Fibroblast of the aortic adventitia (primary cell): ENCODE measurements at regions not wholly inside any gene's neighbourhood (a gene's known extent, or its start where the extent isn't known, plus 50 kb on each side); places are given as distances from the start of the nearest gene placed in this dataset.
A peak's percentile ranks its signal among the peaks of the same experiment; 100 is the strongest.

ENCODE experiments used
- DNase-seq: peaks from one replicate; pipeline ENCODE4 v3.0.0-alpha.2; 2010; ENCODE audit warnings: low read depth
- H3K4me3 ChIP-seq: 2 replicates; pipeline ENCODE4 v1.5.1; 2011; ENCODE audit warnings: low read depth, mild to moderate bottlenecking, control low read depth, low read length, moderate library complexity
- TF ChIP-seq, protein P1 (sequence below): IDR thresholded peaks from 2 replicates; pipeline ENCODE4 v1.5.1; 2011; ENCODE audit warnings: mild to moderate bottlenecking, low read length, control low read depth, inconsistent platforms; ENCODE audit not compliant: insufficient read depth

DNA sequence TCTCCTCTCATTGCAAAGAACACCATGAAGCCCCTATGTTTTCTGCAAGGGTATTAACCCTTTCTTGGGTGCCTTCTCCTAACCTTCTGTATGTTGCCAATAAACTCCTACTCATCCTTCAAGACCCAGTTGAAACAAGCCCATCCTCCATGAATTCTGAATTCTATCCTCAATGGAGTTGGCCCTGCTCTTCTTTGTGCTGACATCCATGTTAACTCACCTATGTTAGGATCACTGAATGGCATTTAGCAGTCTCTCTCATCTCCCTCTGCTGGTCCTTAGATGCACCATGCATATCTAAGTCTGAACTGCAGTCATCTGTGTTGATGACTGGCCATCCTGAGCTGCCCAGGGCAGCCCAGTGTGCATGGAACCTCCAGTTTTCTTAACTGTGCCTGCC lies 129.8 kb downstream of the BUB3 start:
- DNase-seq: no peak
- no peak overlapping the region for H3K4me3 ChIP-seq
- TF ChIP-seq, protein P1, sequence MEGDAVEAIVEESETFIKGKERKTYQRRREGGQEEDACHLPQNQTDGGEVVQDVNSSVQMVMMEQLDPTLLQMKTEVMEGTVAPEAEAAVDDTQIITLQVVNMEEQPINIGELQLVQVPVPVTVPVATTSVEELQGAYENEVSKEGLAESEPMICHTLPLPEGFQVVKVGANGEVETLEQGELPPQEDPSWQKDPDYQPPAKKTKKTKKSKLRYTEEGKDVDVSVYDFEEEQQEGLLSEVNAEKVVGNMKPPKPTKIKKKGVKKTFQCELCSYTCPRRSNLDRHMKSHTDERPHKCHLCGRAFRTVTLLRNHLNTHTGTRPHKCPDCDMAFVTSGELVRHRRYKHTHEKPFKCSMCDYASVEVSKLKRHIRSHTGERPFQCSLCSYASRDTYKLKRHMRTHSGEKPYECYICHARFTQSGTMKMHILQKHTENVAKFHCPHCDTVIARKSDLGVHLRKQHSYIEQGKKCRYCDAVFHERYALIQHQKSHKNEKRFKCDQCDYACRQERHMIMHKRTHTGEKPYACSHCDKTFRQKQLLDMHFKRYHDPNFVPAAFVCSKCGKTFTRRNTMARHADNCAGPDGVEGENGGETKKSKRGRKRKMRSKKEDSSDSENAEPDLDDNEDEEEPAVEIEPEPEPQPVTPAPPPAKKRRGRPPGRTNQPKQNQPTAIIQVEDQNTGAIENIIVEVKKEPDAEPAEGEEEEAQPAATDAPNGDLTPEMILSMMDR: no peak

DNA sequence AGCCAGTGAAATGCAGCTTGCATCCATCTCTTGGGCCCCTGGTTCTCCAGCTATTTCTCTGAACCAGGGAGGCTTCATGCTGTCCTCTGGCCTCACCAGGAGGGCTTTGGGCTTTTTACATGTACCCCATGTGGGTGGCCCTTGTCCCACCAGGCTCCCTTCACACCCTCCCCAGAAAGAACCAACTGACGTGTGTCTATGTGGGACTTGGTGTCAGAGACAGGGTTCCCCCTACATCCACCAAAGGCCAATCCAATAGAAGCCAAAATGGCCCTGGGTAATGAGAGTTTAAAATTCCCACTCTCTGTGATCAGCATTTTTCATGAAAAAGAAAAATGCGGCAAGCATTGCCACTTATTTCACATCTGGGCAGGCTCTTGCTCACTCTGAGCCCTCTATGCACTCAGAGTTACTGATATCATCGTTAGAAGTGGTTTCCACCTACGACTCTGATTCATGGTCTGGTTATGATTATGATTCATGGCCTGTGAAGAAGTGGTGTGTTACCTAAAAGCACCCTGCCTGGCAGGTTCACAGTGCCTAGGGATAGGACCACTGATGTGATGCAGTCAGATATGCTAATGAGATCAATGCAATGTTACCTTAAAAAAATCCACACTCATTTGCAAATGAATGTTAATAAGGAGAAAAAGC lies 133.5 kb downstream of the BUB3 start:
- TF ChIP-seq, protein P1: no peak
- DNase-seq: peak; percentile 81
- H3K4me3 ChIP-seq: no peak overlapping the region

DNA sequence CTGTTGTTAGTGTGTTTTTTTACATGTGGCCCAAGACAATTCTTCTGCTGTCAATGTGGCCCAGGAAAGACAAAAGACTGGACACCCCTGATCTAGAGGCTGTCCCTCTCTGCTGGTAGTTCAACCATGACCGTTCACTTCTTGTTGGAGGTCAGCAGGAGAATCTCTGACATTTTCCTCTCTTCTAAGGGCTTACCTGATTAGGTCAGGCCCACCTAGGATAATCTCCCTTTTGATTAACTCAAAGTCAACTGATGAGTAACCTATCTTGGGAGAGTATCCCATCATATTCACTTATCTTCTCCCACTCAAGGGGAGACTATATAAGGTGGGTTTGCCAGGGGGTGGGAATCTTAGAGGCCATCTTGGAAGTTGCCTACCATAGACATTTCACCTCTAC lies 135.2 kb downstream of the BUB3 start:
- TF ChIP-seq, protein P1: no peak
- DNase-seq: no peak
- H3K4me3 ChIP-seq: no peak overlapping the region

DNA sequence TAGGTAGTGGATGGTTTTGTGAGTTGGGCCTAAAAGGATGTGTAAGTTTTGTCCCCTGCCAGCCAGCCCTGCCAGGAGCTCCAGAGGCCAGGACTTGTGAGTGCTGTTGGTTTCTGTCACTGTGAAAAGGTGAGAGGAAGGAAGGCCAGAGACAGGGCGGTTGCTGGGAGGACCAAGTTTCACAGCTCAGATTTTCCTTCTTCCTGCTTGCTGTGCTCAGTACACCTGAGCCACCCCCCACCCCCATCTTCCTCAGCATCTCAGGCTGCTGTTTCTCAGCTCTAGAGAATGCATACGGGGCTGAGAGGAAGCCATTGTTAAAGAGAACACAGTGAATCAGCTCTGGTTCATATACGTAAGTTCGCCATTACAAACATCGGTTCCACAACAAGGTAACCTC lies 139.9 kb downstream of the BUB3 start:
- TF ChIP-seq, protein P1: no peak
- no peak for DNase-seq
- H3K4me3 ChIP-seq: no peak overlapping the region

DNA sequence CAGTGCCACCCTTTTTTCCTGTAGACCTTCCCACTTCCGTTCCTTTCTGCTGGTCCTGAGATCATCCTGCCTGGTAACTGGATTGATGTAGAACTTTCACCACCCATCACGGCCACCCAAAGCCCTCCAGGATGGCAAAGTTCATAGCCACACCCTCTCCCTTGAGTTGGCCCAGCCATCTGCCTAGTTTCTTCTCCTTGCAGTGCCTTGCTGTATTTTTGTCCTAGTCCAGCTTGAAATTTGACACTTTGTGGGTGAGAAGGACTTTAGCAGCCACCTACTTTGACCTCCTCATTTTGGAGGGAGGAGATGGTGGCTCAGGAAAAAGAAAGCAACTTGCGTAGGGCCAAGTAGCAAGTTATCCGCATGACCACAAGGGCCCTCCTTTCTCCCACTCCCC lies 140.7 kb downstream of the BUB3 start:
- no peak for DNase-seq
- TF ChIP-seq, protein P1: no peak
- H3K4me3 ChIP-seq: no peak overlapping the region

DNA sequence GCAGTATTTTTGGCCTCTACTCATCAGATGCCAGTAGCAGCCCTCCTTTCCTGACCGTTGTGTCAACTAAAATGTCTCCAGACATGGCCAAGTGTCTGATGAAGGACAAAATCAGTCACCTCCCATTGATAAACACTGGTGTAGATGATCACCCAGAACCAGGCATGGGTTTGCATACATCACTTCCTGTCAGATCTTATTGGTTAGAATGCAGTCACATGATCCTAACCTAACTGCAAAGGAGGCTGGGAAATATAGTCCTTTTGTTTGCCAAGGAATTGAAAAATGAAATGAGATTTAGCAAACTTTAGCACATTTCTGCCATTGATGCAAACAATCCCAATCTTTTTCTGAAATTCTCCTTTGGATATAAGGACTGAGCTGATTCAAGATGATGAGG lies 141.4 kb downstream of the BUB3 start:
- no peak overlapping the region for H3K4me3 ChIP-seq
- no peak for DNase-seq
- TF ChIP-seq, protein P1: no peak

DNA sequence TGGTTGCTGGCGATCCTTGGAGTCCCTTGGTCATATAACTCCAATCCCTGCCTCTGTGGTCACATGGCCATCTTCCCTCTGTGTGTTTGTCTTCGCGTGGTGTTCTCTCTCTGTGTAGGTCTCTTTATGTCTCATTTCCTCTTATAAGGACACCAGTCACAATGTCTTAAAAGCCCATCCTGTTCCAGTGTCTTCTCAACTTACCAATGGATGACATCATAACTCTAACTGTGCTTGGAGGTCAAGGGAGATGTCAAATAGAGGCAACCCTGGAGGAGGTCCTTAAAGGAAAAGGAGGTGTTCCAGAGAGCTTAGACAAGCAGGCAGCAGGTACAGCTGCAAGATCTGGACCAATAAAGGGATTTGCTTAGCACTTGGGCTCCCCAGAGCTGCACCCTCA lies 143.0 kb downstream of the BUB3 start:
- no peak for DNase-seq
- TF ChIP-seq, protein P1: no peak

More for the DNA sequence above, 143.0 kb downstream of the BUB3 start:
- no peak overlapping the region for H3K4me3 ChIP-seq
